ENCODE measurements at regions not wholly inside any gene's neighbourhood (a gene's known extent, or its start where the extent isn't known, plus 50 kb on each side); places are given as distances from the start of the nearest gene placed in this dataset.

GRCh38 chr13:44035400-44035799, 155.7 kb downstream of the LACC1 start:
- FAIRE-seq (no peak), DNase-seq (ENCODE audit: insufficient read length, low spot score) (no peak)
- TF ChIP-seq POLR2A (IDR thresholded peaks at IDR 0.05; ENCODE audit: low read depth, low read length) (no peak), PAX5 (IDR thresholded peaks at IDR 0.05; ENCODE audit: insufficient read depth, low read length, severe bottlenecking) (no peak), TAF1 (IDR thresholded peaks at IDR 0.05; ENCODE audit: low read depth, low read length) (no peak), POU2F2 (IDR thresholded peaks at IDR 0.05; ENCODE audit: low read depth, low read length) (no peak)

DNA sequence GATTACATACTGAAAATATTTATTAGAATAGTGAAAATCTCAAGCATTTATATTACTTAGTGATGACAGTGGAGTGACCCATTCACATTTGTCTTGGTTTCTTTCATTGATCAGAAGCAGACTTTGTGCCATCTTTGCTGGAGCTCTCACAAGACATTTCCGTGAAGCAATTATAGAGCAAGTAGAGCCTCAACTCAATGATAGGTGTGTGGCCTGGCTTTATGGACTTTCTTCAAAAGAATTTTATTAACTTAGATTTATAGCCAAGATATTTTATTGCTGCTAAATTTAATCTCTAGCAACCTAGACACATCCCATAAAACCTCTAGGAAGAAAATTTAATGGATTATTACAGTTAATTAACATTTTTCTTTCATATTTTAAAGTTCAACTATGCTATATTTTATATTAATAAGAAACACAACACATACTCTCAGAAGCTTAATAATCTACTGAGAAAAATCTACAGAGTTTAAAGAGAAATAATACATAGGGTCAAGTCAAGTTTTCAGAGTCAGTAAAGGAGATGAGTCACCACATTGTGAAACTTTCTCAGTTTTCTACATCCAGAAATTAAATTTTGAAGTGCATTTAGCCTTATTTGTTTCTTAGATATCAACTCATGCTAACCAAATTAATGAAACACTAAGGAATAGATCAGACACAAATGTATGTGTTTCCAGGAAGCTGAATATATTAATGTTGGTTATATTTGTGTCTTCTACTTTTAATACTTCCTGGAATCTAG, 160.5 kb downstream of the LACC1 start:
- FAIRE-seq, result no peak
- DNase-seq (ENCODE audit: insufficient read length, low spot score), result no peak
- no peak for TF ChIP-seq TAF1 (IDR thresholded peaks at IDR 0.05; ENCODE audit: low read depth, low read length)
- TF ChIP-seq POLR2A (IDR thresholded peaks at IDR 0.05; ENCODE audit: low read depth, low read length), result no peak
- no peak for TF ChIP-seq SPI1 (IDR thresholded peaks at IDR 0.05; ENCODE audit: low read depth, low read length)
- TF ChIP-seq POU2F2 (IDR thresholded peaks at IDR 0.05; ENCODE audit: low read depth, low read length), result no peak
- TF ChIP-seq POLR2AphosphoS5 (IDR thresholded peaks at IDR 0.05; ENCODE audit: low read depth, low read length), result no peak
- no peak for TF ChIP-seq PAX5 (IDR thresholded peaks at IDR 0.05; ENCODE audit: insufficient read depth, low read length, severe bottlenecking)

- no peak for FAIRE-seq
- DNase-seq (ENCODE audit: insufficient read length, low spot score), result no peak
- TF ChIP-seq POLR2AphosphoS5 (IDR thresholded peaks at IDR 0.05; ENCODE audit: low read depth, low read length), result no peak
- no peak for TF ChIP-seq SPI1 (IDR thresholded peaks at IDR 0.05; ENCODE audit: low read depth, low read length)
- no peak for TF ChIP-seq PAX5 (IDR thresholded peaks at IDR 0.05; ENCODE audit: insufficient read depth, low read length, severe bottlenecking)
- no peak for TF ChIP-seq POU2F2 (IDR thresholded peaks at IDR 0.05; ENCODE audit: low read depth, low read length)
- TF ChIP-seq TAF1 (IDR thresholded peaks at IDR 0.05; ENCODE audit: low read depth, low read length), result no peak
- TF ChIP-seq POLR2A (IDR thresholded peaks at IDR 0.05; ENCODE audit: low read depth, low read length), result no peak
Measured at GRCh38 chr13:44040818-44041100, 161.1 kb downstream of the LACC1 start.

DNA sequence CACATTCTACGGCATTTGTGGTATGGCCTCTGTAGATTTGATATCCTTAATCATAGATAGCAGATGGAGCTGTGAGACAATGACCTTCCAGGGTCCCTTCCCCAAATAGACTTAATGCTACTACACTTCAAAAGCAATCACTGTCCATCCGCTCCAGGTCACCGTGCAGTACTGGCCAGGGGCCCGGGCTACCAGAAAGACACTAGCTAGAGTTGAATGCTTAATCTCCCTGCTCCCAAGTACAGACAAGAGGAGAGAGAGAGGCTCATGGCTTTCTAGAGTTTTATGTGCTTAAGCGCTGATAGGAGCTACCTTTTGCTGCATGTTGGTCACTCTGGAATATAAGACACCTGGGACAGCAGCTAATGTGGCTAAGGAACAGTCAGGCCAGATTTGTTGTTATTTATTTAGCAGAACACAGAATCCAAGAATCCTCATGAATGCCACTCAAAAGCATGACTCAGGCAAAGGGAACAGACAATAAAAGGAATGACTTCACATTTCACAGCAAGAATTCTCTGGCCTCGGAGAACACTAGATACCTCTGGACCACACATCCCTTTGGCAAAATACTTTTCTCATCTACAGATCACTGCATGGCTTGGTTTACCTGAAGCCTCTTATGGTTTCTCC, 165.0 kb downstream of the LACC1 start:
- TF ChIP-seq POLR2A (IDR thresholded peaks at IDR 0.05; ENCODE audit: low read depth, low read length) (no peak), PAX5 (IDR thresholded peaks at IDR 0.05; ENCODE audit: insufficient read depth, low read length, severe bottlenecking) (no peak), TAF1 (IDR thresholded peaks at IDR 0.05; ENCODE audit: low read depth, low read length) (no peak), POLR2AphosphoS5 (IDR thresholded peaks at IDR 0.05; ENCODE audit: low read depth, low read length) (no peak), SPI1 (IDR thresholded peaks at IDR 0.05; ENCODE audit: low read depth, low read length) (no peak), POU2F2 (IDR thresholded peaks at IDR 0.05; ENCODE audit: low read depth, low read length) (no peak)
- FAIRE-seq (no peak), DNase-seq (ENCODE audit: insufficient read length, low spot score) (no peak)

- no peak for TF ChIP-seq PAX5 (IDR thresholded peaks at IDR 0.05; ENCODE audit: insufficient read depth, low read length, severe bottlenecking)
- TF ChIP-seq SPI1 (IDR thresholded peaks at IDR 0.05; ENCODE audit: low read depth, low read length), result no peak
- TF ChIP-seq POLR2AphosphoS5 (IDR thresholded peaks at IDR 0.05; ENCODE audit: low read depth, low read length), result no peak
- TF ChIP-seq POU2F2 (IDR thresholded peaks at IDR 0.05; ENCODE audit: low read depth, low read length), result no peak
- TF ChIP-seq TAF1 (IDR thresholded peaks at IDR 0.05; ENCODE audit: low read depth, low read length), result no peak
- TF ChIP-seq POLR2A (IDR thresholded peaks at IDR 0.05; ENCODE audit: low read depth, low read length), result no peak
- FAIRE-seq (no peak), DNase-seq (ENCODE audit: insufficient read length, low spot score) (no peak)
Measured at GRCh38 chr13:44045180-44045562, 165.5 kb downstream of the LACC1 start.

GRCh38 chr13:44046428-44046827, 166.7 kb downstream of the LACC1 start:
- TF ChIP-seq POU2F2 (IDR thresholded peaks at IDR 0.05; ENCODE audit: low read depth, low read length) (no peak), SPI1 (IDR thresholded peaks at IDR 0.05; ENCODE audit: low read depth, low read length) (no peak), TAF1 (IDR thresholded peaks at IDR 0.05; ENCODE audit: low read depth, low read length) (no peak), POLR2A (IDR thresholded peaks at IDR 0.05; ENCODE audit: low read depth, low read length) (no peak), PAX5 (IDR thresholded peaks at IDR 0.05; ENCODE audit: insufficient read depth, low read length, severe bottlenecking) (no peak), POLR2AphosphoS5 (IDR thresholded peaks at IDR 0.05; ENCODE audit: low read depth, low read length) (no peak)
- no peak for FAIRE-seq
- DNase-seq (ENCODE audit: insufficient read length, low spot score), result no peak

DNA sequence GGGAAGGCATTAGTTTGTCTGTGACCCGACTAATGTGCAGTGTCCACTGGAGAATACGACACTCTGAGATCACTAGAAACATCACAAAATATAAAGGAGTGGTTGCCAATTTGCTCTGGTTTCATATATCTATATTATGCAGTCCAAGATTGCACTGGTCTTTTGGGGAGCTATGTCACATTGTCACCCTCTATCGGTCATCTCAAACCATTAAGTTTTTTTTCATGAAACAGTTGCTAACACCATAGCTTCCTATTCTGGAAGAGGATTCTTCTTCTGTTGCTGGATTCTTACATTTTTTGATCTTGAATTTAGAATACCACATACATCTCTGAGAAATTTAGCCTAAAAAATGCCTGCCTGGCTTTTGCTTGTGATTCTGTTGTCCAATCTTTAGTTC, 168.6 kb downstream of the LACC1 start:
- no peak for TF ChIP-seq POU2F2 (IDR thresholded peaks at IDR 0.05; ENCODE audit: low read depth, low read length)
- no peak for TF ChIP-seq SPI1 (IDR thresholded peaks at IDR 0.05; ENCODE audit: low read depth, low read length)
- TF ChIP-seq TAF1 (IDR thresholded peaks at IDR 0.05; ENCODE audit: low read depth, low read length), result no peak
- no peak for TF ChIP-seq PAX5 (IDR thresholded peaks at IDR 0.05; ENCODE audit: insufficient read depth, low read length, severe bottlenecking)
- TF ChIP-seq POLR2A (IDR thresholded peaks at IDR 0.05; ENCODE audit: low read depth, low read length), result no peak
- TF ChIP-seq POLR2AphosphoS5 (IDR thresholded peaks at IDR 0.05; ENCODE audit: low read depth, low read length), result no peak
- DNase-seq (ENCODE audit: insufficient read length, low spot score) (no peak), FAIRE-seq (no peak)

GRCh38 chr13:44049081-44049945, 169.6 kb downstream of the LACC1 start:
- no peak for TF ChIP-seq PAX5 (IDR thresholded peaks at IDR 0.05; ENCODE audit: insufficient read depth, low read length, severe bottlenecking)
- DNase-seq (ENCODE audit: insufficient read length, low spot score), result no peak
- no peak for FAIRE-seq

GRCh38 chr13:44050450-44051063, 170.9 kb downstream of the LACC1 start:
- peak; percentile 2 for DNase-seq (ENCODE audit: insufficient read length, low spot score)
- no peak for FAIRE-seq
- TF ChIP-seq TAF1 (IDR thresholded peaks at IDR 0.05; ENCODE audit: low read depth, low read length), result no peak
- TF ChIP-seq POLR2AphosphoS5 (IDR thresholded peaks at IDR 0.05; ENCODE audit: low read depth, low read length), result no peak
- TF ChIP-seq POLR2A (IDR thresholded peaks at IDR 0.05; ENCODE audit: low read depth, low read length), result no peak
- TF ChIP-seq SPI1 (IDR thresholded peaks at IDR 0.05; ENCODE audit: low read depth, low read length), result no peak
- TF ChIP-seq PAX5 (IDR thresholded peaks at IDR 0.05; ENCODE audit: insufficient read depth, low read length, severe bottlenecking), result no peak
